RWPE2 (cell line): ENCODE measurements at regions not wholly inside any gene's neighbourhood (a gene's known extent, or its start where the extent isn't known, plus 50 kb on each side); places are given as distances from the start of the nearest gene placed in this dataset.

Source experiments
- ATAC-seq: fragments of 200-7000 bp; cut with Tn5 transposase; 3 replicates; pipeline ENCODE4 v1.9.1; 2021; ENCODE audit warnings: low read depth
- DNase-seq: peaks from one replicate; pipeline ENCODE4 v3.0.0-alpha.2; 2020; ENCODE audit warnings: low spot score
- H3K27ac ChIP-seq: fragments of 450-650 bp; 2 replicates; pipeline ENCODE4 v1.5.1; 2017; ENCODE audit warnings: mild to moderate bottlenecking; ENCODE audit not compliant: poor library complexity, severe bottlenecking
- H3K27me3 ChIP-seq: fragments of 250-450 bp; sonication (Bioruptor Pico); 2 replicates; pipeline ENCODE4 v1.5.1; 2021; ENCODE audit warnings: mild to moderate bottlenecking, moderate library complexity; ENCODE audit not compliant: insufficient read depth, poor library complexity, severe bottlenecking
- H3K36me3 ChIP-seq: fragments of 250-450 bp; sonication (Bioruptor Pico); 2 replicates; pipeline ENCODE4 v1.5.1; 2020; ENCODE audit warnings: low read depth, mild to moderate bottlenecking, moderate library complexity
- H3K4me1 ChIP-seq: fragments of 250-450 bp; sonication (Bioruptor Pico); 2 replicates; pipeline ENCODE4 v1.5.1; 2021; ENCODE audit warnings: mild to moderate bottlenecking, moderate library complexity; ENCODE audit not compliant: insufficient read depth, poor library complexity, severe bottlenecking
- H3K4me3 ChIP-seq: fragments of 250-450 bp; sonication (Bioruptor Pico); 2 replicates; pipeline ENCODE4 v1.5.1; 2021; ENCODE audit warnings: mild to moderate bottlenecking, moderate library complexity; ENCODE audit not compliant: severe bottlenecking
- H3K9me3 ChIP-seq: fragments of 250-450 bp; sonication (Bioruptor Pico); 2 replicates; pipeline ENCODE4 v1.5.1; 2021; ENCODE audit warnings: mild to moderate bottlenecking, moderate library complexity; ENCODE audit not compliant: severe bottlenecking
- TF ChIP-seq, protein P1 (sequence below): fragments of 450-650 bp; IDR thresholded peaks from one replicate; pipeline ENCODE4 v1.5.1; 2017; ENCODE audit warnings: mild to moderate bottlenecking, moderate library complexity; ENCODE audit not compliant: poor library complexity, severe bottlenecking

DNA sequence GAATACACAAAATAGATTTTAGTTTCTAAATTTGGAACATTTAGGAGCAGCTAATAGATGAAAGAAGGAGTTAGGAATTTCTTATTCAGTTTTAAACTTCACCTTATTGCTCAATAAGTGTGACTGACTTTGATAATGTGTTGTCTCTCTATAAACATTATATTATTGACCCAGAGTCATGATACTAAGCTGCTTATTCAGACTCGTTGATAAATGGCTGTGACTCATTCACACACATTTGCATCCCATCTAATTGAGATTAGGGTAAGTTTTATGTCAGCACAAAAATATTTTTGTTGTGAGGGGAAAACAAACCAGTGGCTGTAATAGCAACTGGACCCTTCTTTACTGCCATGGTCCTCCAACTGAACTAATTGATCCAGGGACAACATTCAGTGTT is 137.6 kb downstream of the GOLIM4 start:
- Histone ChIP-seq H3K36me3 (no peaks in the 10 kb centered on the region), H3K9me3 (no peaks in the 10 kb centered on the region), H3K4me3 (no peak overlapping the region), H3K4me1 (no peaks in the 10 kb centered on the region), H3K27me3 (no peaks in the 10 kb centered on the region), H3K27ac (no peak overlapping the region)
- ATAC-seq (no peak), DNase-seq (no peak)
- TF ChIP-seq, protein P1, sequence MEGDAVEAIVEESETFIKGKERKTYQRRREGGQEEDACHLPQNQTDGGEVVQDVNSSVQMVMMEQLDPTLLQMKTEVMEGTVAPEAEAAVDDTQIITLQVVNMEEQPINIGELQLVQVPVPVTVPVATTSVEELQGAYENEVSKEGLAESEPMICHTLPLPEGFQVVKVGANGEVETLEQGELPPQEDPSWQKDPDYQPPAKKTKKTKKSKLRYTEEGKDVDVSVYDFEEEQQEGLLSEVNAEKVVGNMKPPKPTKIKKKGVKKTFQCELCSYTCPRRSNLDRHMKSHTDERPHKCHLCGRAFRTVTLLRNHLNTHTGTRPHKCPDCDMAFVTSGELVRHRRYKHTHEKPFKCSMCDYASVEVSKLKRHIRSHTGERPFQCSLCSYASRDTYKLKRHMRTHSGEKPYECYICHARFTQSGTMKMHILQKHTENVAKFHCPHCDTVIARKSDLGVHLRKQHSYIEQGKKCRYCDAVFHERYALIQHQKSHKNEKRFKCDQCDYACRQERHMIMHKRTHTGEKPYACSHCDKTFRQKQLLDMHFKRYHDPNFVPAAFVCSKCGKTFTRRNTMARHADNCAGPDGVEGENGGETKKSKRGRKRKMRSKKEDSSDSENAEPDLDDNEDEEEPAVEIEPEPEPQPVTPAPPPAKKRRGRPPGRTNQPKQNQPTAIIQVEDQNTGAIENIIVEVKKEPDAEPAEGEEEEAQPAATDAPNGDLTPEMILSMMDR = no peak

- H3K36me3 ChIP-seq = no peaks in the 10 kb centered on the region
- no peaks in the 10 kb centered on the region for H3K4me1 ChIP-seq
- DNase-seq = no peak
- no peak overlapping the region for H3K27ac ChIP-seq
- H3K27me3 ChIP-seq = no peaks in the 10 kb centered on the region
- no peak overlapping the region for H3K4me3 ChIP-seq
- H3K9me3 ChIP-seq = no peaks in the 10 kb centered on the region
- TF ChIP-seq, protein P1 = no peak
- no peak for ATAC-seq
These were observed 142.8 kb downstream of the GOLIM4 start for GRCh38 chr3:167952969-167953368.

DNA sequence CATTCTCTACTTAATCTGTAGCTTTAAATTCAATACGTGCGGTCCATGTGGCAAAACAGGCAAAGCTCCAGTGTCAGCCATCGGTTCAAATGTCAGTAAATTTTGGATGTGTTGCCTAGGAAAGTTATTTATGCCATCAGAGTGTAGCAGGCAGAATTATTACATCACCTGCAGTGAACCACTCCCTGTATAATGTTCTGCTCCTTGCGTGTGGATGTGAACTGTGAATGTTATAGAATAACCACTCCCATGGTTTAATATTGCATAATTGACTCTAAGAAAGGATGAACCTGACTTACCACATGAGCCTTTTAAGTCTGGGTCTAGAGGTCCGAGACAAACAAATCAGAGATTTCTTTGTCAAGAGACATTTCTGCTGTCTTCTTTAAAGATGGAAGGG is 145.5 kb downstream of the GOLIM4 start:
- DNase-seq = no peak
- Histone ChIP-seq H3K4me3 (no peak overlapping the region), H3K27me3 (no peaks in the 10 kb centered on the region), H3K27ac (no peak overlapping the region), H3K36me3 (no peaks in the 10 kb centered on the region), H3K4me1 (no peaks in the 10 kb centered on the region), H3K9me3 (no peaks in the 10 kb centered on the region)
- ATAC-seq = no peak
- TF ChIP-seq, protein P1 = no peak

DNA sequence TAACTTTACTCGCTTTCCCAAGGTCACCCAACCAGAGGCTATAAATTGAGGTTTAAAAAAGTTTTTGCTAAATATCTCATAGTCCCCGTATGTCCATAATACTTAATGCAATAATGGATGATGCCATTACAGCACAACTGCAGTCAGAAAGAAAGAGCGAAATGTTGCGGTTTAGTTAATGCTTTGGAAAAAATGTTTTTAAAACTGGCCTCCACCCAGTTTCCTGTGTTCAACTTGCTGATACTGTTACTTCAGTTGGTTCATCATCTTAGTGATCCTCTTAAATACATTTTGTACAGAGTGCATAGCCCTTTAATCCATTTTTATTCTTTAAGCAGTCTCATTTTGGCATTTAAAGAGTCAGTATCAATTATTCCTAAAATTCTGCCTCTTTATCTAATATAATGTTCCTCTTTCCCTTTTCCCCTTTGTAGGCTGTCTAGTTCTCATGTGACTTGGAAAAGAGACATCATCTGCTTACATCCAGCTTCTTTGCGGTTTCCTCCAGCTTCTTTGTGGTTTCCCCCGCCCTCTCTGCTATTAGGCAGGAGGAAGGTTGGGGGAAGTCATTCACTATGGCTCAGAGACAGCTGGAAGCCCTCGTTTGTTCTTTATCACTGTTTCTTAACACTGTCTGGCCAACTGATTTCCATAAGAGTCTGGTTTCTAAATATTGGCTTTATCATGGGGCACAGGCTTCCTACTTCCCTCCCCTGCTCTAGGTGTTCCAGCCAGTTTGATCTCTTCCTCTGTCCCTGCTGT is 154.3 kb downstream of the GOLIM4 start:
- H3K4me3 ChIP-seq = no peak overlapping the region
- TF ChIP-seq, protein P1 = no peak
- no peaks in the 10 kb centered on the region for H3K4me1 ChIP-seq
- no peaks in the 10 kb centered on the region for H3K9me3 ChIP-seq
- no peak overlapping the region for H3K27ac ChIP-seq
- peaks cover 7% of the 10 kb centered on the region for H3K27me3 ChIP-seq
- DNase-seq (no peak), ATAC-seq (no peak)
- H3K36me3 ChIP-seq = no peaks in the 10 kb centered on the region

GRCh38 chr3:167940241-167940640 is 155.5 kb downstream of the GOLIM4 start:
- H3K4me3 ChIP-seq = no peak overlapping the region
- H3K27ac ChIP-seq = no peak overlapping the region
- TF ChIP-seq, protein P1 = no peak
- DNase-seq = no peak
- H3K4me1 ChIP-seq = no peaks in the 10 kb centered on the region
- H3K27me3 ChIP-seq = peaks cover 7% of the 10 kb centered on the region
- no peaks in the 10 kb centered on the region for H3K9me3 ChIP-seq
- no peaks in the 10 kb centered on the region for H3K36me3 ChIP-seq
- ATAC-seq = no peak
